Limb (tissue), 2 donors: ENCODE measurements at regions not wholly inside any gene's neighbourhood (a gene's known extent, or its start where the extent isn't known, plus 50 kb on each side); places are given as distances from the start of the nearest gene placed in this dataset.

Source experiments
- DNase-seq, 2 donors: peaks; one replicate each; pipeline ENCODE4 v3.0.0-alpha.2; 2016; ENCODE audit errors: extremely low spot score in 2 of 2

- DNase-seq = no peak
Measured at GRCh38 chr13:111993691-111994090, 73.3 kb upstream of the SOX1 start.

GRCh38 chr13:111994578-111994977, 72.4 kb upstream of the SOX1 start:
- DNase-seq = no peak

GRCh38 chr13:111999352-111999751, 67.6 kb upstream of the SOX1 start:
- no peak for DNase-seq

- no peak for DNase-seq
Measured at GRCh38 chr13:112000888-112001287, 66.1 kb upstream of the SOX1 start.

GRCh38 chr13:112001571-112001970, 65.4 kb upstream of the SOX1 start:
- no peak for DNase-seq

- no peak for DNase-seq
Measured at GRCh38 chr13:112003396-112003795, 63.6 kb upstream of the SOX1 start.

- DNase-seq = no peak
Measured at GRCh38 chr13:112003941-112004340, 63.0 kb upstream of the SOX1 start.

GRCh38 chr13:112005925-112006324, 61.0 kb upstream of the SOX1 start:
- DNase-seq = no peak

GRCh38 chr13:112007191-112007590, 59.8 kb upstream of the SOX1 start:
- no peak for DNase-seq

- no peak for DNase-seq
Measured at GRCh38 chr13:112010714-112011113, 56.2 kb upstream of the SOX1 start.

GRCh38 chr13:112012016-112012704, 54.8 kb upstream of the SOX1 start:
- DNase-seq = no peak

- no peak for DNase-seq
Measured at GRCh38 chr13:112012705-112013085, 54.3 kb upstream of the SOX1 start.

GRCh38 chr13:112013665-112014064, 53.3 kb upstream of the SOX1 start:
- DNase-seq = no peak

- DNase-seq = no peak
Measured at GRCh38 chr13:112014857-112015256, 52.1 kb upstream of the SOX1 start.
